ENCODE measurements at regions not wholly inside any gene's neighbourhood (a gene's known extent, or its start where the extent isn't known, plus 50 kb on each side); places are given as distances from the start of the nearest gene placed in this dataset.
"Not testable (repeated sequence)": the region's sequence is repeated elsewhere in the genome, so short reads cannot be mapped to it uniquely, and the experiment has no call there.

DNA sequence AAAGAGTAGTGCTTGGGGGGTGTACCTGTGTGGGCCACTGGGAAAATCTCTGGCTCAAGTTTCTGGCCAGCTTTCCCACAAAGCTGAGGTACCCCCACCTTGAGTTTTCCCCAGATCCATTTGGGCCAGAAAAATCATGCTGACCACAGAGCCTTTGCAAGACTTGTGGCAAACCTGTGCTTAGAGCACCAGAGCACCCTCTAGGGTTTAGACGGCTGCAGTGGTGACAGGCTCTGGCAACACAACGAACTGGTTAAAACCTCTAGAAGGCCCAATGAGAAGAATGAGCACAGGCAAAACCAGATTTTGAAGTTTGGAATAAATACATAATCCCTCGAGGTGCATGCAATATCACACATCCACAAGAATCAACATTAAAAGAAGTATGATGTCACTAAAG is 290.7 kb upstream of the FOLH1 start:
- no peak for DNase-seq (ENCODE audit: low read depth)

DNA sequence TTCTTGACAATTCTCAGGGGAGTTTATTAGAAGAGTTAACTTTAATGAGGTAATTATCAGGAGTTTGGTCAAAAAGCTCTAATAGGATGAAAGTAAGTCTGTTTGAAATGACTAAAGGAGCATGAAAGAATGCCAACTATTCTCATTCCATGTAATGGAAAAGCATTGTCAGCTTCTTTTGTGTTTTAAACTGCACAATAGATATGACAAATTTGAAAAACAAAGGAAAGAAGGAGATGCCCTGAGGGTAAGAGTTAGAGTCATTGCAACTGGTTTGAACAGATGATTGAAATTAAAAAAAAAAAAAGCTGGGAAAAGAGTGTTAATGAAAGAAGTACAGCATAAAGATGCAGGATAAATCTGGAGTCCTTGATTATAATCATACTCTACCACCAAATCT is 296.8 kb upstream of the FOLH1 start:
- no peak for DNase-seq (ENCODE audit: low read depth)

DNA sequence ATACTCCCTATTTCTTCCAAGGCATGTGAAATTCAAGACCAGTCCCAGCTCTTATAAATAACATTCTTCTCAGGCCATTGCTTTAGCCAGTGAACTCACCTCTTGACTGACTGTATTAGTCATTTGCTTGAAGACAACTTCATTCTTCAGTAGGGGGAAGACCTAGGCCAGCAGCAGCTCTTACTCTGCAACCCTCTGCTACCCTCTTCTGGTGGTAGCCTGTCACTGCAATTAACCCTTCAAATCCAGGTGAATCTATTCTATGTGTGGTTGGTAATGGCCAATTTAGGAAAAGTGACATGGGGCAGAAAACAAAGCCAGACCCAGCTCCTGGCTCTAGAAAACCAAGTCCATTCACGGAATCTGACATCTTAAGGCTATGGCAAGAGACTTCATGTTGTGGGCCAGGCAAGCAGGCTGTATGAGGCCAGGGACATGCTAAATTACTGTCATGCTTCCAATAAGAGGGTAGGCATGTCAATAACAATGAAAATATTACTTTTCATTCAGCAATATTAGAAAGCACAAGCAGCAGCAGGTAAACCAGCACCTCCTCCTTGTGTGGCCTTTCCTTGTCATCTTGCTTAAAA is 317.9 kb upstream of the FOLH1 start:
- peak; percentile 80 for DNase-seq (ENCODE audit: low read depth)

DNA sequence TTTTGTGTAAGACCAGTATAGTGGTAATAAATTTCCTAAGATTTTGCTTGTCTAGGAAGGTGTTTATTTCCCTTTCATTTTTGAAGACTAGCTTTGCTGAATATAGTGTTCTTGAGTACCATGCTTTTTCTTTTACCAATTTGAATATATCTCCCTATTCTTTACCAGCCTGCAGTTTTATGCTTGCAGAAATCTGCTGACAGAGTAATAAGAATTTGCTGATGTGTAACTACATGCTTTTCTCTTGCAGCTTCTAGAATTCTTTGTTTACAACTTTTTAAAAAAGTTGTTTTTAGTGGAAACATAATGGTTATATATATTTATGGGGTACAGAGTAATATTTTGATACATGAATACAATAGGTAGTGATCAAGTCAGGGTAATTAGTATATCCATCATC is 324.8 kb upstream of the FOLH1 start:
- no peak for DNase-seq (ENCODE audit: low read depth)

DNA sequence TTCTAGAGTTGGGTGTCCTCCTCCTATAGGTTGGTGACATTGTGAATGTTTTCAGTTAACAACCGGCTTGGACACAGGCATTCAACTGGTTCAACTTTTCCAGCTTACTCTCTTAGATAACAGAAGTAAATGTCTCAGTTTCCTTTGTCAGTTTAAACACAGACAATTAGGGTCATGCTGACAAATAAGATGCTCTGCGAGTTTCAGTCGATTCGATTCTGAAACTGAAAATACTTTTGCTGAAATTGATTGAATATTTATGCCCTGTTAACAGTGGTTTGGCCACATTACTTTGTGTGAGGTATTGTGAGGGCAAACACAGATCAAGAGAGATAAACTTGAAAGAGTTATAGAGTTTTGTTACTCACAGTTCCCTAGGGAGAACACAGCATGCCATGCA is 330.5 kb upstream of the FOLH1 start:
- DNase-seq (ENCODE audit: low read depth), result not testable (repeated sequence)

DNA sequence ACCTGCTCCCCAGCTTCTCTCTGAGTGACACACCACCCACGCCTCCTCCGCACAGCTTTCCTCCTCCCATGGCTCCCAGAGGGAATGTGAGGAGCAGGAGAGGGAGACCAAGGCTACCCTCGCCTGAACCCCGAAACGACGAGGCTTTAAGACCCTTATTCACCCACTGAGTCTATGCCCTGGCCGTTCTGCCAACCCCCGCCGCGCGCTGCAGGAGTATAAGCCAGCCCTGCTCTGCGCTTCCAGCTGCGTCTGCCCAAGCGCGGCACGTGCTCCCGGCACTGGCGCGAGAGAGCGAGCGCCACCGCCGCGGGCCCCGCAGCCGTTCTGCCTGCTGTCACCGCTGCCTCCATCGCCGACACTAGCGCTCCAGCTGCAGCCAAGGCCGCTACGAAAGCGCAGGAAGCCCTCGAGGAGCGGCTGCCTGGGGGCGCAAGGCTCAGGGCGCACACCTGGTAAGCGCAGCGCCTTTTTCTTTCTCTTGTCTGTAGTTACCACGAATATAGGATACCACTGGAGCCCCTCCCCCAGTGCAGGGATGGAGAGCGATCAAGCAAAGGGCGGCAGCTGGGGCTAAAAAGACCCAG is 350.0 kb upstream of the FOLH1 start:
- DNase-seq (ENCODE audit: low read depth), result not testable (repeated sequence)

DNA sequence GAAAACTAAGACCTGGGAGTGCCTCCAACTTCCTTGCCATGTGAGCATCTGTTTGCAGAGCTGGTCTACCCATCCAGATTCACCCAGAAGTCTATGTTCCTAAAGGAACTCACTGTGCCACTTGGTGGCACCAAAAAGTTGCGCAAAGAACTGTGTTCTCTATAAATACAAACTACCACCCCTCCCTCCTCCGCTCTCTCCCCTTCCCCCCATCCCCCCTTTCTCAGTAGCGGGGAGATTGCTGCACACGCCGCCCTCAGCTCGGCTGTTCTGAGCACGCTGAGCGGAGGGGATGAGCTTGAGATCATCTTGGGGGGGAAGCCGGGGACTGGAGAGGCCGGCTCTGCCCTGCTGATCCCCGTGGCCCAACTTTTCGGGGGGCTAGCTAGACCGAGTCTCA is 352.2 kb upstream of the FOLH1 start:
- DNase-seq (ENCODE audit: low read depth), result not testable (repeated sequence)

DNA sequence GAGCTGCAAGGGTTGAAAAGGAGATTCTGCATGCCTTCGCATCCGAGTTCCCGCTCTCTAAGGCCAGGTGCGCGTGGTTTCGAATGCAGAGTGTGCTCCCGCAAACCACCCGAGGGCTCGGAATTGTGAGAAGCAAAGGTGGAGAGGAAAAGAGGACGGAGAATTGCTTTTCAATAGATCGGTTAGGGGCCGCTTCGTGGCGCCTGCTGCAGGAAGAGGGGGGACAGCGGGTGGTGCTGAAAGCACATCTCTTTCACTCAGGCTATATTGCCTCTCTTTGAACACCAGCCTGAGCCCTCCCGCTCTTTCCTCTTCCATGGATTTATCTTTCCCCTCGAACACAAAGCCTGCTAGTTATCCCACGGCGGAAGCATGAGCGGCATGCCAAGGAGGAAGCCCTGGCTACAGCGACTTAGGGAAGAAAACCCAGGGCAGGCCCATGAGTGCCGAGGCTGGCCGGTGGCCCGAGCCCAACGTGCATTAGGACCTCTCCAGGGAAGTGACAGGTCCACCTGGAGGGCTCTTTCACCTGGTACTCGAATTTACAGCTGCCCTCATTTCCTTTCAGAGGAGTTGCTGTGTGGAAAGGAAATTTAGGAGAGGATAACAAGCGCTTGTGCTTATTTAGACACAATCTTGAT is 353.0 kb upstream of the FOLH1 start:
- not testable (repeated sequence) for DNase-seq (ENCODE audit: low read depth)

DNA sequence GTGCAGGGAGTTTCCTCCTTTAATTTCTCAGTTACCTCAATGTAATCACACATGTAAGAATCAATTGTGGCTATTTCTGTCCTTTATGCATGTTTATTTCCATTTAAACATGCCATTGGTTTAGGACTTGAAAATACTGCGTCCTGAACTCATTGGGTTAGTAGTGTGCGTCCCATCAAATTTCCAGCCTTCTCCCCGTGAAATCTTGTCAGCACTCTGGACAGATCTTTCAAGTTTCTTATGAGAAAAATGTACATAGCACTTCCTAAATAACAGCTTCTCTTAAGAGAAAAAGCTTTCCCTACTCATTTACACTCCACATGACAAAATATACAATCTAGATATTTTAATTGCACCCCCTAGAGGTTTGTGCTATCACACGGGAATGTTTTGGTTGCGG is 353.9 kb upstream of the FOLH1 start:
- DNase-seq (ENCODE audit: low read depth), result not testable (repeated sequence)

DNA sequence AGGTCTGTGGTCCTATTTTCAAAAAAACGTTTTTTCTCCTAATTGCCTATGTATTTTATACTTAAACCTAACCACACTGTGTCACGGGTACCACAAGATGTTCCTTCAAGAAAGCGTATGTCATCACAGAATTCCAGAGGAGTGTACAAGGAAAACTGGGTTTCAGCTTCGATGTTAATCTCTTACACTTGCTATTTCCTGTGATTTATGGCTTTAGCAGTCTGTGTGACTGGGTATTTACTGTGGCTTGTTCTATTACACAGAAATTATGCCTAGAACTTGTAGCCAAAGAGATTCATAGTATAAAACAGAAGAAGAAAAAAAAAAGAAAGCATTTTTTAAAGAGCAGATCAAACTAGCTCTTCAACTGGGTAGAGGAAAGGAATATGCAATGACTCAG is 371.1 kb upstream of the FOLH1 start:
- DNase-seq (ENCODE audit: low read depth), result not testable (repeated sequence)

DNA sequence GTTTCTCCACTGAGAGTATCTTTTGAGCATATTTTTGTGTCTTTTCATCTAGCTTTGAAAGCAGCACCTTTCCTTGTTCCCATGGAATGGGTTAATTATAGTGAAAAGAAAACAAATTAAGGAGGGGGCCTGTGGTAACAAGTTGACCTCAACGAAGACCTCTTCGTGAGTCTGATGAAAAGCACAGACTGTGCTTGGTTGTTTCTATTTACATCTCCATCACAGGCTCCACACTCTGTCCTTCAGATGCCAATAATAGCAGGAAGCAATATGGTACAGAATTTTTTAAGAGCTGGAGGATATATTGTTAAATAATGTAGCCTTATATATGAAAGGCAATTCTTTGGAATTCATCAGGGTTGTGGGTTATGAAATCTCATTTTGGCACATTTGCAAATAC is 366.7 kb upstream of the OR4C13 start:
- DNase-seq (ENCODE audit: low read depth), result not testable (repeated sequence)

DNA sequence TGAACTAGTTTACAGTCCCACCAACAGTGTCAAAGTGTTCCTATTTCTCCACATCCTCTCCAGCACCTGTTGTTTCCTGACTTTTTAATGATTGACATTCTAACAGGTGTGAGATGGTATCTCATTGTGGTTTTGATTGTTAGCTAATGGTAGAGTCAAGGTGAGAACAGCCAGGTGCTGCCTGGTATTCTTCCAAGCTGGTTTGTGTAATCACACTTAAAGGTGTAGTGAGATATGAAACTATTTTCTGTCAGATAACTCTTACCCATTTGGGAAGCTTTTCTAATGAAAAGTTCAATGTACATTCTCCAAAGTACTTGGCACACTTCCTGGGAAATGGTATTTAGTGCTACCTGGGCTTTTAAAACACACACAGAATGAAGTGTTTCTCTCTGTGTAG is 343.3 kb upstream of the OR4C13 start:
- DNase-seq (ENCODE audit: low read depth), result not testable (repeated sequence)

DNA sequence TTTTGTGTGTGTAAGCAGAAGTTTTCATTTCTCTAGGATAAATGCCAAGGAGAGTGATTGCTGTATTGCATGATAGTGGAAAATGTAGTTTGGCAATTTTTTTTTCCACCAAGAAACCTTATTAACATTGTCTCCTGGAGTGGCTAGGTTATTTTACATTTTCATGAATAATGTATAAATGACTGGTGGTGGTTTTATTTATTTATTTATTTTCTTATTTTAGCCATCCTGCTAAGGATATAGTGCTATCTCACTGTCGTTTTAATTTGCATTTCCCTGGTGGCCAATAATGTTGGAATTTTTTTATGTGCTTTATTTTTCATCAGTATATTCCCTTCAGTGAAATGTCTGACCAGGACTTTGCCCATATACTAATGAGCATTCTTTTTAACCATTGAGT is 328.3 kb upstream of the OR4C13 start:
- DNase-seq (ENCODE audit: low read depth), result not testable (repeated sequence)

DNA sequence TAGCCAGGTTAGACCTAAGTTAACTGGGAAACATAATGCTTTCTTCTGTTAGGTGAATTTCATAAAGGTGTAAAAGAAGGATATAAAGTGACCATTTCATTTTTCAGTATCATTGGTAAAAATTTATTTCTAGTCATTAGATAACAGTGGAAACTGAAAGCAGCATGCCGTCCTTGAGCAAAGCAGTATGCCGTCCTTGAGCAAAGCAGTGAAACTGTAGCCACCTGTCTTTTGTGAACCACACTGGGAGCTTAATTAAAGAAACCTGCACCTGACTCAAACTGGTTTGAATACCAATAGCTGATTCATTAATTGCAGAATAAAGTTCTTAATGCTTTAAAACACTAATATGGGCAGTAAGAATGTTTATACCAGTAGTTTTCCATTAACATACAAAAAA is 281.5 kb upstream of the OR4C13 start:
- not testable (repeated sequence) for DNase-seq (ENCODE audit: low read depth)

DNA sequence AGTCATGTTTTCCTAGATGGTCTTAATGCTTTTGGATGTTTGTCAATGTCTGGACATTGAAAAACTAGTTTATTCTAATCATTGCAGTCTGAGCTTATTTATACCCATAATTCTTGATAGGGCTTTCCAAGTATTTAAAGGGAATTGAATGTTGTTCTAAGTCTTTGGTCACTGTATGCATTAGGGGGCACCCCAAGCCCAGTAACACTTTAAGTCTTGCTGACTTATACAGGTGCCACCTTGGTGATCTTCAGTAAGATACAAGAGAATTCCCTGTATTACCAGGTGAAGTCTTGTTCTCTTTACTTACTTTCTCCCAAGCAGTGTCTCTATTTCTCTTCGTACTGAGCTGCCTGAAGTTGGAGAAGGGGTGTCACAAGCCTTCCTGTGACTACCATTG is 250.1 kb upstream of the OR4C13 start:
- not testable (repeated sequence) for DNase-seq (ENCODE audit: low read depth)

DNA sequence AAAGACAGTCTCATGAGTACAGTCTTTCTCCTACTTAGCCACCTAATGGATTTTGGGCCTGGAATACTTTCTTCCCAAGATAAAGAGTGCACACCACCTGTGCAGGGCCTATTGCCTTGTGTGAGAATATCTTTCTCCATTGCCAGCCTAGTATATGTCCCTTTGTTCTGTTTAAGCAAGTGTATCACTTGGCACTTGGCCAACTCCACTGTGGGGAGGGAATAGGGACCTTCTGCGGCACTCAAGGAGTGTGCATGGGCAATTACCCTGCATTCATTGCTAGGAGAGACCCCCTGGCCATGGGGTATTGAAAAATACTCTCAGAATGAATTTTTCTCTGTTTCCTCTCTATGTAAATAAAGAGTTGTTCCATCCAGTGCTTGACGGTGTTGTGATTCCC is 201.7 kb upstream of the OR4C13 start:
- DNase-seq (ENCODE audit: low read depth), result not testable (repeated sequence)

DNA sequence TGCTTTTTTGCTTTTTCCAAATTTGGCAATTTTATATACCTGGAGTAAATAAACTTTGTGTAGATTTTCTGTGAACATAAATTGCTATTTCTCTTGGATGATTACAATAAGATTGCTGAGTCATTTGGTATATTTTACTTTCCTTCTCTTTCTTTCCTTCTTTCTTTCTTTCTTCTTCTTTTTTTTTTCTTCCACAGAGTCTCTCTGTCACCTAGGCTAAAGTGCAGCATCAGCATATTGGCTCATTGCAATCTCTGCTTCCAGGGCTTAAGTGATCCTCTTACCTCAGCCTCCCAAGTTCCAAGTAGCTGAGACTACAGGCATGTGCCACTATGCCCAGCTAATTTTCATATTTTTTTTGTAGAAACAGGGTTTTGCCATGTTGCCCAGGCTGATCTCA is 201.2 kb upstream of the OR4C13 start:
- not testable (repeated sequence) for DNase-seq (ENCODE audit: low read depth)

DNA sequence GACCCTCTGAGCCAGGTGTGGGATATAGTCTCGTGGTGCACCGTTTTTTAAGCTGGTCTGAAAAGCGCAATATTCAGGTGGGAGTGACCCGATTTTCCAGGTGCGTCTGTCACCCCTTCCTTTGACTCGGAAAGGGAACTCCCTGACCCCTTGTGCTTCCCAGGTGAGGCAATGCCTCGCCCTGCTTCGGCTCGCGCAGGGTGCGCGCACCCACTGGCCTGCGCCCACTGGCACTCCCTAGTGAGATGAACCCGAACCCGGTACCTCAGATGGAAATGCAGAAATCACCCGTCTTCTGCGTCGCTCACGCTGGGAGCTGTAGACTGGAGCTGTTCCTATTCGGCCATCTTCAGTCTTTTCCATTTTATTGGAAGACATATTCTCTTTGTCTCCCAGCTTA is 171.4 kb upstream of the OR4C13 start:
- DNase-seq (ENCODE audit: low read depth), result not testable (repeated sequence)

DNA sequence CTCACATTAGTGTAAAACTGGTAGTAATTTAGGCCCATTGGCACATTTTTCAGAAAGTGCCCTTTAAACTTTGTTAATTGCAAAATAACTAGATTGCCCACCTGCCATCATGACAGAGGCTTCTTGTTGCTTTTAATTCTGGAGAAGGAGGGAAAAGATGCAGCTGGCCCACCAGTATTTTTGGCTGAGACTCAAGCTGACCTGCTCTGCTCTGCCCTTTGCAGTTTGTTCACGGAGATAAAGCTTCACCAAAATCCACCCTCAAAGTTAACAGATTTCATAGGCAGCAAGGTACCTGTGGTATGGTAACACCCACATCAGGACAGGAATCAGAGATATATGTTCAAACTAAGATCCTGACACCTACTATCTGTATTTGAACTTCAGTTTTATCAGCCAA is 170.2 kb upstream of the OR4C13 start:
- DNase-seq (ENCODE audit: low read depth), result not testable (repeated sequence)

DNA sequence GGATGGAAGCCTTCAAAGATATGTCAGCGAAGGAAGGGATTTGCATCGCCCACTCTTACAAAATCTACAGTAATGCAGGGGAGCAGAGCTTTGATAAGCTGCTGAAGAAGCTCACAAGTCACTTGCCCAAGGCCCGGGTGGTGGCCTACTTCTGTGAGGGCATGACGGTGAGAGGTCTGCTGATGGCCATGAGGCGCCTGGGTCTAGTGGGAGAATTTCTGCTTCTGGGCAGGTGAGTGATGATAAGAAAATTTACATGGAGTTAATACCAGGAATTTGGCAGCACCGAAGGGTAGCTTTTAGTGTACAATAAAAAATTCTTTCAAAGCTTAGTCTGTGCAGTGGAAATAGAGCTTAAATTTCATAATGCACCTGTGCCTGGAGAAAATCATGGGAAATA is 168.3 kb upstream of the OR4C13 start:
- not testable (repeated sequence) for DNase-seq (ENCODE audit: low read depth)

DNA sequence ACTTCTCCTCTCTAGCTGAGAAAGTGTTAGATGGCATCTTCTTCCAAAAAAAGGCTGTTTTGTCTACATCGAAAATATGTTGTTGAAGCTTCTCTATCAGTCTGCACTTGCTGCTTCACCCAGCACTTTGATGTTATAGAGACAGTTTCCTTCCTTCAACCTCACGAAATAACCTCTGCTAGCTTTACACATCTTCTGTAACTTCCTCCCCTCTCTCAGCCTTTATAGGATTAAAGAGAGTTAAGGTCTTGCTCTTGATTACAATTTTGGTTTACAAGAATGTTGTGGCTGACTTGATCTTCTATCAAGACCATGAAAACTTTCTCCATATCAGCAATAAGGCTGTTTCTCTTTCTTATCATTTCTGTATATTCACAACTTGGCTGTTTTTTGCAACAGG is 162.4 kb upstream of the OR4C13 start:
- not testable (repeated sequence) for DNase-seq (ENCODE audit: low read depth)

DNA sequence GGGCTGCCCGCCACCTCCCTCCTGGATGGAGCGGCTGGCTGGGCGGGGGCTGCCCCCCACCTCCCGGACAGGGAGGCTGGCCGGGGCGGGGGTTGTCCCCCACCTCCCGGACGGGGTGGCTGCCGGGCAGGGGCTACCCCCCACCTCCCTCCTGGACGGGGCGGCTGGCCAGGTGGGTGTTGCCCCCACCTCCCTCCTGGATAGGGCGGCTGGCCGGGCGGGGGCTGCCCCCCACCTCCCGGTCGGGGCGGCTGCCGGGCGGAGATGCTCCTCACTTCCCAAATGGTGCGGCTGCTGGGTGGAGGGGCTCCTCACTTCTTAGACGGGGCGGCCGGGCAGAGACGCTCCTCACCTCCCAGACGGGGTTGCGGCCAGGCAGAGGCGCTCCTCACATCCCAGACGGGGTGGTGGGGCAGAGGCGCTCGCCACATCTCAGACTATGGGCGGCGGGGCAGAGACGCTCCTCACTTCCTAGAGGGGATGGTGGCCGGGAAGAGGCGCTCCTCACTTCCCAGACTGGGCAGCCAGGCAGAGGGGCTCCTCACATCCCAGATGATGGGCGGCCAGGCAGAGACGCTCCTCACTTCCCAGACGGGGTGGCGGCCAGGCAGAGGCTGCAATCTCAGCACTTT is 153.9 kb upstream of the OR4C13 start:
- DNase-seq (ENCODE audit: low read depth), result not testable (repeated sequence)

Data from renal cortical epithelial cell (primary cell).